ENCODE measurements at regions not wholly inside any gene's neighbourhood (a gene's known extent, or its start where the extent isn't known, plus 50 kb on each side); places are given as distances from the start of the nearest gene placed in this dataset.

GRCh38 chr9:80305136-80305535, 733.4 kb downstream of the TLE4 start:
- H3K27me3 ChIP-seq (ENCODE audit: control insufficient read depth in 3 of 3, insufficient read depth in 3 of 3, low read length in 3 of 3) = no peaks in the 10 kb centered on the region
- FAIRE-seq (no peak), DNase-seq (no peak)
- peaks cover 0 to 1% of the 10 kb centered on the region in 2 donors for H3K9me3 ChIP-seq (ENCODE audit: control insufficient read depth in 2 of 2, insufficient read depth in 1 of 2, low read depth in 1 of 2, low read length in 1 of 2)
- H3K4me1 ChIP-seq (ENCODE audit: control insufficient read depth in 3 of 3, insufficient read depth in 2 of 3, low read depth in 1 of 3, low read length in 2 of 3) = no peaks in the 10 kb centered on the region
- 85 to 95% (median 86%) methylated on average over 1 of the region's 1 CpG for WGBS, 3 donors
- H3K4me3 ChIP-seq (ENCODE audit: low read depth in 1 of 3, low read length in 3 of 3) = no peak overlapping the region
- H3K36me3 ChIP-seq (ENCODE audit: control insufficient read depth in 3 of 3, insufficient read depth in 2 of 3, low read depth in 1 of 3, low read length in 3 of 3) = no peaks in the 10 kb centered on the region
- no peak overlapping the region for H3K27ac ChIP-seq (ENCODE audit: low read depth in 1 of 3, low read length in 2 of 3)

GRCh38 chr9:80294955-80295354, 723.2 kb downstream of the TLE4 start:
- H3K4me3 ChIP-seq (ENCODE audit: low read depth in 1 of 3, low read length in 3 of 3) = no peak overlapping the region
- H3K27me3 ChIP-seq (ENCODE audit: control insufficient read depth in 3 of 3, insufficient read depth in 3 of 3, low read length in 3 of 3) = no peaks in the 10 kb centered on the region
- no peak overlapping the region for H3K27ac ChIP-seq (ENCODE audit: low read depth in 1 of 3, low read length in 2 of 3)
- FAIRE-seq (no peak), DNase-seq (no peak)
- 77 to 88% (median 82%) methylated on average over 1 of the region's 1 CpG for WGBS, 3 donors
- H3K36me3 ChIP-seq (ENCODE audit: control insufficient read depth in 3 of 3, insufficient read depth in 2 of 3, low read depth in 1 of 3, low read length in 3 of 3) = no peaks in the 10 kb centered on the region
- no peaks in the 10 kb centered on the region for H3K9me3 ChIP-seq (ENCODE audit: control insufficient read depth in 2 of 2, insufficient read depth in 1 of 2, low read depth in 1 of 2, low read length in 1 of 2)
- no peaks in the 10 kb centered on the region for H3K4me1 ChIP-seq (ENCODE audit: control insufficient read depth in 3 of 3, insufficient read depth in 2 of 3, low read depth in 1 of 3, low read length in 2 of 3)

DNA sequence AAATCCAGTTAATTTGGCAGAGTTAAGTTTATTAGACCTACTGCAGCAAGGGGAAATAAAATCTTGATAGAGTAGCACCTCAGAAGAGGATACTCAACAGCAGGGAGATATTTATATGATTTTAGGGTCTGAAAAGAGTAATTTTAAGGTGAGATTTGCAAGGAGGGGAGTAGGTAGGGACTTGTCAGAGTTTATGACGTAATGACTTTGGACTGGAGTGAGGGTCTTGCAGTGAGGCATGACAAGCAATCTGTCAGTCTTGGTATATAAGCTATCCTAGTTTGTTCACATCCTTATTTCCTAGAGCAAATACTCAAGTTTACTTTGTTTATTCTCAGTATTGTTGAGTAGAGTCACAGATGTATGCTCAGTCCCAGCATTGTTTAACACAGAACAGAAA, 722.6 kb downstream of the TLE4 start:
- DNase-seq = no peak
- no peaks in the 10 kb centered on the region for H3K4me1 ChIP-seq (ENCODE audit: control insufficient read depth in 3 of 3, insufficient read depth in 2 of 3, low read depth in 1 of 3, low read length in 2 of 3)
- H3K27ac ChIP-seq (ENCODE audit: low read depth in 1 of 3, low read length in 2 of 3) = no peak overlapping the region
- no peak for FAIRE-seq
- no peaks in the 10 kb centered on the region for H3K9me3 ChIP-seq (ENCODE audit: control insufficient read depth in 2 of 2, insufficient read depth in 1 of 2, low read depth in 1 of 2, low read length in 1 of 2)
- no peaks in the 10 kb centered on the region for H3K27me3 ChIP-seq (ENCODE audit: control insufficient read depth in 3 of 3, insufficient read depth in 3 of 3, low read length in 3 of 3)
- no peak overlapping the region for H3K4me3 ChIP-seq (ENCODE audit: low read depth in 1 of 3, low read length in 3 of 3)
- H3K36me3 ChIP-seq (ENCODE audit: control insufficient read depth in 3 of 3, insufficient read depth in 2 of 3, low read depth in 1 of 3, low read length in 3 of 3) = no peaks in the 10 kb centered on the region
- 46 to 92% (median 55%) methylated on average over 1 of the region's 1 CpG for WGBS, 3 donors

GRCh38 chr9:80292231-80292630, 720.5 kb downstream of the TLE4 start:
- H3K4me3 ChIP-seq (ENCODE audit: low read depth in 1 of 3, low read length in 3 of 3) = no peak overlapping the region
- no peaks in the 10 kb centered on the region for H3K4me1 ChIP-seq (ENCODE audit: control insufficient read depth in 3 of 3, insufficient read depth in 2 of 3, low read depth in 1 of 3, low read length in 2 of 3)
- H3K27me3 ChIP-seq (ENCODE audit: control insufficient read depth in 3 of 3, insufficient read depth in 3 of 3, low read length in 3 of 3) = no peaks in the 10 kb centered on the region
- DNase-seq = no peak
- no peaks in the 10 kb centered on the region for H3K9me3 ChIP-seq (ENCODE audit: control insufficient read depth in 2 of 2, insufficient read depth in 1 of 2, low read depth in 1 of 2, low read length in 1 of 2)
- H3K27ac ChIP-seq (ENCODE audit: low read depth in 1 of 3, low read length in 2 of 3) = no peak overlapping the region
- FAIRE-seq = no peak
- no peaks in the 10 kb centered on the region for H3K36me3 ChIP-seq (ENCODE audit: control insufficient read depth in 3 of 3, insufficient read depth in 2 of 3, low read depth in 1 of 3, low read length in 3 of 3)
- WGBS, 3 donors = 45 to 56% (median 46%) methylated on average over 2 of the region's 2 CpGs

DNA sequence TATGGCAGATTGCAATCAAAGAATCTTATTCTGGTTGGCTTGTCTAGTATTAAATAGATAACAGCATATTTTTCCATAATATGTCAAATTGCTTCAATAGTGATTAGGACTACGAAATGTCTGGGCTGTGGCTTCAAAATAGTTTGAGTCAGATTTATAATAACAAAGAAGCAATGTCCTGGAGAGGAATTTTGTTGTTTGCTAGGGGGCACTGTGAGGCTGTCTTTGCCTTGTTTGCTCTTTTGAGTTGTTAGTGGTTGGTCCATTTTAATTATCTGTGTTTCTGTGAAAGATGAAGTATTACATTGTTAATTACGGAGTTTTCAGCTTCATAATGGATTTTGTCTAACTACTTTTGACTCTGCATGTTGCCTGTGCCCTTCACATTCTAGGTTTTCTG, 713.6 kb downstream of the TLE4 start:
- Histone ChIP-seq H3K36me3 (ENCODE audit: control insufficient read depth in 3 of 3, insufficient read depth in 2 of 3, low read depth in 1 of 3, low read length in 3 of 3) (no peaks in the 10 kb centered on the region), H3K27me3 (ENCODE audit: control insufficient read depth in 3 of 3, insufficient read depth in 3 of 3, low read length in 3 of 3) (no peaks in the 10 kb centered on the region), H3K9me3 (ENCODE audit: control insufficient read depth in 2 of 2, insufficient read depth in 1 of 2, low read depth in 1 of 2, low read length in 1 of 2) (no peaks in the 10 kb centered on the region), H3K4me1 (ENCODE audit: control insufficient read depth in 3 of 3, insufficient read depth in 2 of 3, low read depth in 1 of 3, low read length in 2 of 3) (no peaks in the 10 kb centered on the region), H3K27ac (ENCODE audit: low read depth in 1 of 3, low read length in 2 of 3) (no peak overlapping the region), H3K4me3 (ENCODE audit: low read depth in 1 of 3, low read length in 3 of 3) (no peak overlapping the region)
- 20 to 44% (median 35%) methylated on average over 2 of the region's 2 CpGs for WGBS, 3 donors
- FAIRE-seq (no peak), DNase-seq (no peak)

GRCh38 chr9:80282766-80283165, 711.0 kb downstream of the TLE4 start:
- Histone ChIP-seq H3K27me3 (ENCODE audit: control insufficient read depth in 3 of 3, insufficient read depth in 3 of 3, low read length in 3 of 3) (no peaks in the 10 kb centered on the region), H3K4me1 (ENCODE audit: control insufficient read depth in 3 of 3, insufficient read depth in 2 of 3, low read depth in 1 of 3, low read length in 2 of 3) (no peaks in the 10 kb centered on the region), H3K36me3 (ENCODE audit: control insufficient read depth in 3 of 3, insufficient read depth in 2 of 3, low read depth in 1 of 3, low read length in 3 of 3) (no peaks in the 10 kb centered on the region), H3K9me3 (ENCODE audit: control insufficient read depth in 2 of 2, insufficient read depth in 1 of 2, low read depth in 1 of 2, low read length in 1 of 2) (no peaks in the 10 kb centered on the region), H3K4me3 (ENCODE audit: low read depth in 1 of 3, low read length in 3 of 3) (no peak overlapping the region), H3K27ac (ENCODE audit: low read depth in 1 of 3, low read length in 2 of 3) (no peak overlapping the region)
- FAIRE-seq (no peak), DNase-seq (no peak)
- 41 to 73% (median 62%) methylated on average over 3 of the region's 3 CpGs for WGBS, 3 donors

- WGBS, 3 donors = 63 to 84% (median 82%) methylated on average over 2 of the region's 2 CpGs
- no peaks in the 10 kb centered on the region for H3K27me3 ChIP-seq (ENCODE audit: control insufficient read depth in 3 of 3, insufficient read depth in 3 of 3, low read length in 3 of 3)
- H3K27ac ChIP-seq (ENCODE audit: low read depth in 1 of 3, low read length in 2 of 3) = no peak overlapping the region
- no peak overlapping the region for H3K4me3 ChIP-seq (ENCODE audit: low read depth in 1 of 3, low read length in 3 of 3)
- no peak for DNase-seq
- no peaks in the 10 kb centered on the region for H3K36me3 ChIP-seq (ENCODE audit: control insufficient read depth in 3 of 3, insufficient read depth in 2 of 3, low read depth in 1 of 3, low read length in 3 of 3)
- no peaks in the 10 kb centered on the region for H3K4me1 ChIP-seq (ENCODE audit: control insufficient read depth in 3 of 3, insufficient read depth in 2 of 3, low read depth in 1 of 3, low read length in 2 of 3)
- H3K9me3 ChIP-seq (ENCODE audit: control insufficient read depth in 2 of 2, insufficient read depth in 1 of 2, low read depth in 1 of 2, low read length in 1 of 2) = peaks cover 0 to 12% of the 10 kb centered on the region in 2 donors
- FAIRE-seq = no peak
These were observed 687.3 kb downstream of the TLE4 start for GRCh38 chr9:80259079-80259478.

- no peak overlapping the region for H3K27ac ChIP-seq (ENCODE audit: low read depth in 1 of 3, low read length in 2 of 3)
- no peak overlapping the region for H3K4me3 ChIP-seq (ENCODE audit: low read depth in 1 of 3, low read length in 3 of 3)
- H3K36me3 ChIP-seq (ENCODE audit: control insufficient read depth in 3 of 3, insufficient read depth in 2 of 3, low read depth in 1 of 3, low read length in 3 of 3) = no peaks in the 10 kb centered on the region
- no peaks in the 10 kb centered on the region for H3K27me3 ChIP-seq (ENCODE audit: control insufficient read depth in 3 of 3, insufficient read depth in 3 of 3, low read length in 3 of 3)
- H3K4me1 ChIP-seq (ENCODE audit: control insufficient read depth in 3 of 3, insufficient read depth in 2 of 3, low read depth in 1 of 3, low read length in 2 of 3) = no peaks in the 10 kb centered on the region
- 54 to 65% (median 61%) methylated on average over 4 of the region's 6 CpGs for WGBS, 3 donors
- DNase-seq (no peak), FAIRE-seq (no peak)
- H3K9me3 ChIP-seq (ENCODE audit: control insufficient read depth in 2 of 2, insufficient read depth in 1 of 2, low read depth in 1 of 2, low read length in 1 of 2) = peaks cover 0 to 11% of the 10 kb centered on the region in 2 donors
These were observed 680.0 kb downstream of the TLE4 start for GRCh38 chr9:80251778-80252177.

GRCh38 chr9:80242022-80242421, 670.3 kb downstream of the TLE4 start:
- H3K27ac ChIP-seq (ENCODE audit: low read depth in 1 of 3, low read length in 2 of 3) = no peak overlapping the region
- 52 to 71% (median 62%) methylated on average over 2 of the region's 2 CpGs for WGBS, 3 donors

More at GRCh38 chr9:80242022-80242421, 670.3 kb downstream of the TLE4 start:
- H3K27me3 ChIP-seq (ENCODE audit: control insufficient read depth in 3 of 3, insufficient read depth in 3 of 3, low read length in 3 of 3) = no peaks in the 10 kb centered on the region
- no peaks in the 10 kb centered on the region for H3K36me3 ChIP-seq (ENCODE audit: control insufficient read depth in 3 of 3, insufficient read depth in 2 of 3, low read depth in 1 of 3, low read length in 3 of 3)
- H3K4me1 ChIP-seq (ENCODE audit: control insufficient read depth in 3 of 3, insufficient read depth in 2 of 3, low read depth in 1 of 3, low read length in 2 of 3) = no peaks in the 10 kb centered on the region
- H3K4me3 ChIP-seq (ENCODE audit: low read depth in 1 of 3, low read length in 3 of 3) = no peak overlapping the region
- peaks cover 0 to 12% of the 10 kb centered on the region in 2 donors for H3K9me3 ChIP-seq (ENCODE audit: control insufficient read depth in 2 of 2, insufficient read depth in 1 of 2, low read depth in 1 of 2, low read length in 1 of 2)
- DNase-seq (no peak), FAIRE-seq (no peak)
